ENCODE measurements at regions not wholly inside any gene's neighbourhood (a gene's known extent, or its start where the extent isn't known, plus 50 kb on each side); places are given as distances from the start of the nearest gene placed in this dataset.

DNA sequence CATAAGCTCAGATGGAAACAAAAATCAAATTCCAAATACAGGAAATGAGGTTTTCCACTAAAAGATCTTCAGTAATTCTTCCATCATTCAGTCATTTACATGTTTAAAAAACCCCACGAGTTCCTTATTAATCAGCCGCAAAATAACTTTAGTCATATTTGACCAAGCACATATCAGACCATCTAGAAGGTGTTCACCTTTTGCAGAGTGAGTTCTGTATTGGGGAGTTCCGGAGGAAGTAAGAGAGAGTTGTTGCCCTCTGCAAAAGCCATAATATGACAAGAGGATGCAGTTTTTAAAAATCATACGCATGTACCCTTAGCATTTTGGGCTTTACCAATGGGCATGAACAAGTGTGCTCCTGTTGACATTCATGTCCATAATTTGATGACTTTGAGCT is 61.6 kb downstream of the CCR1 start:
- CTCF ChIA-PET = no interaction called here
- no peak for DNase-seq (ENCODE audit: low read depth, low spot score)
- POLR2A ChIA-PET = no interaction called here
- no peak overlapping the region for H3K4me3 ChIP-seq (ENCODE audit: low read depth, low read length)
- TF ChIP-seq, protein P1, sequence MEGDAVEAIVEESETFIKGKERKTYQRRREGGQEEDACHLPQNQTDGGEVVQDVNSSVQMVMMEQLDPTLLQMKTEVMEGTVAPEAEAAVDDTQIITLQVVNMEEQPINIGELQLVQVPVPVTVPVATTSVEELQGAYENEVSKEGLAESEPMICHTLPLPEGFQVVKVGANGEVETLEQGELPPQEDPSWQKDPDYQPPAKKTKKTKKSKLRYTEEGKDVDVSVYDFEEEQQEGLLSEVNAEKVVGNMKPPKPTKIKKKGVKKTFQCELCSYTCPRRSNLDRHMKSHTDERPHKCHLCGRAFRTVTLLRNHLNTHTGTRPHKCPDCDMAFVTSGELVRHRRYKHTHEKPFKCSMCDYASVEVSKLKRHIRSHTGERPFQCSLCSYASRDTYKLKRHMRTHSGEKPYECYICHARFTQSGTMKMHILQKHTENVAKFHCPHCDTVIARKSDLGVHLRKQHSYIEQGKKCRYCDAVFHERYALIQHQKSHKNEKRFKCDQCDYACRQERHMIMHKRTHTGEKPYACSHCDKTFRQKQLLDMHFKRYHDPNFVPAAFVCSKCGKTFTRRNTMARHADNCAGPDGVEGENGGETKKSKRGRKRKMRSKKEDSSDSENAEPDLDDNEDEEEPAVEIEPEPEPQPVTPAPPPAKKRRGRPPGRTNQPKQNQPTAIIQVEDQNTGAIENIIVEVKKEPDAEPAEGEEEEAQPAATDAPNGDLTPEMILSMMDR (IDR thresholded peaks at IDR 0.05; ENCODE audit: insufficient read depth, low read length, missing control alignments) = no peak

DNA sequence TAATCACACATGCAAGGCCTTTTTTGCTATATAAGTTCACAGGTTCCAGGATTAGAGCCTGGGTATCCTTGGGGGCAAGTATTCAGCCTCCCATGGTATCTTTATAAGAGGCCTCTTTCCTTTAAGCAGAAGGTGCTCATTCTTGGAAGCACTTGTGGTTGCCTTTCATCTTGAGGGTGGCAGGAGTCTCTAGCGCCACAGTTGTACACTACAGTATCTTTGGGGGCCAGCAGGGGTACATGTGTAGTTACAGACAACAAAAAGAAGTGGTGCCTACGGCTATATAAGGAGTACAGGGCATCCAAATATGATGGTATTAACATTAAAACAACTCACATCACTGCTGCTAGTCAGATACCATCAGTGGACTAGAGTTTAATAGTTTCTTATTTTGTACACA is 62.1 kb downstream of the CCR1 start:
- no peak for DNase-seq (ENCODE audit: low read depth, low spot score)
- TF ChIP-seq, protein P1 (IDR thresholded peaks at IDR 0.05; ENCODE audit: insufficient read depth, low read length, missing control alignments) = no peak
- CTCF ChIA-PET = no interaction called here
- POLR2A ChIA-PET = no interaction called here
- no peak overlapping the region for H3K4me3 ChIP-seq (ENCODE audit: low read depth, low read length)

DNA sequence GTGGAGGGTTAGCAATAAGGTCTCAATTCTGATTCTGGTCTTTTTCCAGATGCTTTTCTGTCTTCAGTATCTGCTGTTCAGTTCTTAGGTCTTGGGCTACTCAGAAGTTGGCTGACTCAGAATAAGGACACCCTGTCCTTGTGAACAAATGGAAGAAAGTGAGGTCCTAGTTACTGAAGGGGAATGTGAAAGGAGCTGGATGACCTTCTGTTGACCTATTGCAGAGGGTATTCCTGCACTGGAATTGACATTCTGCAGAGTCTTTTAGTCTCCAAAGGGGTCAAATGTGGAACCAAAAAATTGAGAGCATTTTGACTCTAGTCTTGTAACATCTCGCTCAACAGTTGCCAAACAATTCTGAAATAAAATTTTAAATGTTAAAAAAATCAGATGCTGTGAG is 63.0 kb downstream of the CCR1 start:
- H3K4me3 ChIP-seq (ENCODE audit: low read depth, low read length) = no peak overlapping the region
- ChIA-PET POLR2A (no interaction called here), CTCF (no interaction called here)
- TF ChIP-seq, protein P1 (IDR thresholded peaks at IDR 0.05; ENCODE audit: insufficient read depth, low read length, missing control alignments) = no peak
- DNase-seq (ENCODE audit: low read depth, low spot score) = no peak

DNA sequence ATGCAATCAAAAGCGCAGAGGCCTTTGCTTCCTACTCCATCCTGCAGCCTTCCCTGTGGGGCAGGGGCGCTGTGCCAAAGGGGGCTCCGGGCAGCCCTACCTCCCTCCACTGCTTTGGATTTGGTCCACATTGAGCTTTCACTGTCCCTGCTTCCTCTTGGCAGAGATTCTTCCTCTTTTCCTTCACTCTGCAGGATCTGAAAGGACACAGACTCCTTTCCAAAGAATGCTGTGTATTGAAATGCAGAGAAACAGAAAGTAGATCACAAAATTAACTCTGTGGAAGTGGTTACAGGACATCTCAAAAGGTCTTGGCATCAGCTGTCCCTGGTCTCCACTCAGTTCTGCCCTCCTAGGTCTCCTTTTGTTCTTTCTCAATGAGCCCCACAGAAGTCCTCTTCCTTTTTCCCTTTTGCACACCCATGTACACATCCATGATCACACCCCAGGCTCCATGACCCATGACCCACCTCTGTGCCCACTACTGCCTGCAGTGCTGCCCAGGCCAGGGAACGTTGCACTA is 64.1 kb downstream of the CCR1 start:
- no peak overlapping the region for H3K4me3 ChIP-seq (ENCODE audit: low read depth, low read length)
- ChIA-PET POLR2A (no interaction called here), CTCF (no interaction called here)
- DNase-seq (ENCODE audit: low read depth, low spot score) = no peak
- TF ChIP-seq, protein P1 (IDR thresholded peaks at IDR 0.05; ENCODE audit: insufficient read depth, low read length, missing control alignments) = no peak

DNA sequence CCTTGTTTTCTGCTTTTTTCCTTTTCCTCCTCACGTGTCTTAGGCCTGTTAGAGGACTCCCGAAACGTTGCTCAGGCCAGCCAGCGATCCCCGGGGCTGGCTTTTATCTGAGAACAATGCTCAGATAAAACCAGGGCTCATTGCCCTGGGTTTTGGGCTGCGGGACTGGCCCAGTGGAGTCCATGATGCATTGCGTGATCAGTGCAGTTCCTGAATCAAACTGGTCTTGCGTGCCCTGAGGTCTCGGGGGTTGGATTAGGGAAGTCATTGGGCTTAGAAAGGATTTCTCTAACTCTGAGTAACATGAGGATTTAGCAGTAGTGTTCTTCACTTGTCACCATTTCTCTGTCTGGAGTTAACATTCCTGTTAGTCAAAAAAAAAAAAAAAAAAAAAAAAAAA is 66.3 kb downstream of the CCR1 start:
- POLR2A ChIA-PET = no interaction called here
- DNase-seq (ENCODE audit: low read depth, low spot score) = no peak
- H3K4me3 ChIP-seq (ENCODE audit: low read depth, low read length) = no peak overlapping the region
- CTCF ChIA-PET = no interaction called here
- TF ChIP-seq, protein P1 (IDR thresholded peaks at IDR 0.05; ENCODE audit: insufficient read depth, low read length, missing control alignments) = no peak

DNA sequence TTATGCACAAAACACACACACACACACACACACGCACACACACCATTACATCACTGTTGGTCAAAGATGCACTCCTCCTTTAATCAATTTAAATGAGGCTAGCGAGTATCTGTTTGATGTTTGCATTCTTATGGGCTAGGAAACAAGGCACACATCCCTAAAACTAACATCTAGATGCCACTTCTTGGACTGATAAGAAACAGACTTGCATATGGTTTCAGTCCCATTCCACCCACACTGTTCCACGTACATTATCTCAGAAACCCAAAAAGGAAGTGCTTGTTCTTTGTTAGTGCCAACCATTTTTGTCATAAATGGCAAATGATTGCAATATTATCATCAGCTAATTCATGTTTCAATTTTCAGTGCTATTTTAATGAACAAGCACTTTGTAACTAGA is 69.5 kb downstream of the CCR1 start:
- DNase-seq (ENCODE audit: low read depth, low spot score) = no peak
- TF ChIP-seq, protein P1 (IDR thresholded peaks at IDR 0.05; ENCODE audit: insufficient read depth, low read length, missing control alignments) = no peak
- ChIA-PET POLR2A (no interaction called here), CTCF (no interaction called here)
- no peak overlapping the region for H3K4me3 ChIP-seq (ENCODE audit: low read depth, low read length)
